Lung microvascular endothelial cell (primary cell): ENCODE measurements at regions not wholly inside any gene's neighbourhood (a gene's known extent, or its start where the extent isn't known, plus 50 kb on each side); places are given as distances from the start of the nearest gene placed in this dataset.

Experiments
- DNase-seq, 2 donors: peaks; one replicate each; pipeline versions ENCODE4 v3.0.0 to v3.0.0-alpha.2; 2010; ENCODE audit warnings: low read depth in 2 of 2

DNA sequence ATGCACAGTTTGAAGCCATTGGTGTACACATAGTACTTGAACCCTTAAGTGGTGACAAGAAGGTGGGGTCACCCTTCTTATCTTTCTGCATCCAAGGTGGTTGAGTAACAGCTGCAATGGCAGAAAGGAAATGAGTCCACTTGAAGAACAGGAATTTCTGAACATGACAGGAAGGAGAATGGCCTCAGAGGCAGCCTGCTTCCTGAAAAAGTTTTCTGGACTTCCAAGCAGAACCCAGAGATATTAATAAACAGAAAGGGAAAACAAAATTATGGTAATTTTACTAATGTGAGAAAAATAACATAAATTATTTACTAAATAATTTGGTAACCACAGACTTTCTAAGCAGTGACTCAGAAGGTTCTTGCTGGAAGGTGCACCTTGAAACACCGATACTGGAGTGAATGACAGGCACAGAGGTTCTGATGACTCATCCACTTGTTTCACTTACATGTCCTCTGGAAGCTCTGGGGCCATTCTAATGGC, 119.9 kb upstream of the HS3ST1 start:
- DNase-seq, result peak in 1 of 2 donors; percentile 72

DNA sequence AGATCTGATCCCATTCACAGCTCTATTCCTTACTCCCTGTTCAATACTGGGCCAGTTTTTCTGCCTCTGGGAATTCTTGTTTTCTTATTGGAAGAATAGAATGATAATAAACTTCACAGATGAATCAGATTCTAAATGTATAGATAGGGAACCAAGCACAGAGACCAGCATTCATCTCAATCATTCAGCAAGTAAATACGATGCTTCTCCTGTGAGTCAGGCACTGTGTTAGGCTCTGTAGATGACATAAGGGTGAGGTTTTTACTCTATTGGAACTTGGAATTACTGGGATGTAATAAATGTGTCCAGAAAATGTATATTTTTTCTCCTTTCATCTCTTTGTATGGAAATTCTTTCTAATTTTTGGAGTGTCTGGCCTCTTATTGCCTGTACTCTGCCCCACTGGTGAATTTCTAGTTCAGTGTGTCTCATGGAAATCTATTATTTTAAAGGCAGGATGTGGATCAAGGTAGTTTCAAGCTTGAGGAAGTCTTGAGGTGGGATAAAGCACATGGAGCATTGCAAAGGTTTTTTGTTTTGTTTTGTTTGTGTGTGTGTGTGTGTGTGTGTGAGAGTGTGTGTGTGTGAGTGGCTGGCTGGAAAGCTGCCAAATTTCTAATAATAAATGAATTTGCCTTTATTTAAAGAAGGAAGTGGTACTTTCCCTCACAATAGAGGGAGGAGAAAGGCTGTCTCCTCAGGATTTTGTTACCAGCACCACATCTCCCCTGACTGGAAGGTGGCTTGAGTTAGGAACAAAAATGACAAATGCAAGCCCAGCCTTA, 117.9 kb upstream of the HS3ST1 start:
- DNase-seq, result peak in 1 of 2 donors; percentile 56

DNA sequence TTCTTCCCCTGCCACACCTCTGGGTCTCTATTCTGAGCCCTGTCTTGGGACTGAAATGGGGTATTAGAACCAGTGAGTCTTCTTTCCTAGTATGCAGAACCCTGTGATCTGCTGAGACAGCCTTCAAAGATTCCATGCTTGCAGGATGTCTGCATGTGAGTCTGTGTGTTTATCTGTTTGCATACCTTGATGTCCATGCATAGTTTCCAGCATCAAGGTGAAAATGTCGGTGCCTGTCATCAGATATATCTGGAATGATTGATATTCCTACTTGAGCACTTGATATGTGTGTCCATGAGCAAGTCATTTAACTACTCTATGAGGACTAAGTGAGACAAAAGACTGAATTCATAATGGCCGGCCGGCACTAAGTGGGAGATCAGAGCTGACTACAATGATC, 117.0 kb upstream of the HS3ST1 start:
- DNase-seq, result no peak

GRCh38 chr4:11544211-11544610, 115.5 kb upstream of the HS3ST1 start:
- DNase-seq, result no peak

DNA sequence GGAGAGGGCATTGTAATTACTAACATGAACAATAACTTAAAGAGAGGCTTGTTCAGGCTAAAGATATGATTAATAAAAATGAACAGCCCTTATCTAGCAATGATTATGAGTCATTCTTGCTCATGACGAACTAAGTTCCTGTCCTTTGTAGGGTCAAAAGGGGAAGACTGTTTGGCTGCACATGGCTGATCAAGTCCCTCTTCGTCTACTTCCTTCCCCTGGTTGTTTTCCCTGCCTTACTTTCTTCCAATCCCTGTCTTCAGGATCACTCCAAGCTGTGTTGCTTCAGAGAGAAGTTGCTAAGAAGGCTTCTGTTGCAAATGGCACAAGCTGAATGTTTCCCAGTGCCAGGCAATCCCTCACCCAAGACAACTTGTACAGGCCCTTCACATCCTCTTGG, 115.0 kb upstream of the HS3ST1 start:
- peak; percentile 45 to 94 for DNase-seq

DNA sequence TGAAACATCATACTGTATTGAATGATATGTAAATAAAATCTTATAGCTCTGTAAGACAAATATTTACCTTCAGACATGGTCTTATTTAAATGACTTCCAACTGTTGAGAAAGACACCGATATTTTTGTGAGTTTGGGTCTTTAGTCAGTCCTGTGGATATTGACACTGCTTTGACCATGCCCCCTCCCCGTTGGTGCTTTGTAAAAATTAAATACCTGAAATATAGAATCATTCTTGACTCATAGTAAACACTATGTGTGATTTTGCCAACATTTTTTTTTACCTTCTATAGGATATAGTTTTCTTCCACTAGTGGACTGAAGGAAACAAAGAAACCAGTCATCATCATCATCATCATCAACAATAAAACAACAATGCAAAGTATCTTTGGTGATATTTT, 114.3 kb upstream of the HS3ST1 start:
- no peak for DNase-seq

DNA sequence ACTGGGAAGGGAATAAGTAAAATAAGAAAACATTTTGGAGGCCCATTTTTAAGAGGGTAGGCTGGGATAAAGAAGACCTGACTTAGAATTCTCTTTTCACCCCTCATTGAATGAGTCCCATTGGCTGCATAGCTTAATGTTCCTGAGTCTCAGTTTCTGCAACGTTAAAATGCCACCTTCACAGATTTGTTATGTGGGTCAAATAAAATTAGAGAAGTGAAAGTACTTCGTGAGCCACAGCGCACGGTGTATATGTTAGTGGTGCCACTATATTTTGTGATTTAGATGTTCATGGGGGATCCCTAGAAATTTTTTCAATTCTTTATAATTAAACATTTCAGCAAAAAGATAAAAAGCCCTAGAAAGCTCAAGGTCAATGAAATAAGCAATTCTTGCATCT, 109.2 kb upstream of the HS3ST1 start:
- no peak for DNase-seq

DNA sequence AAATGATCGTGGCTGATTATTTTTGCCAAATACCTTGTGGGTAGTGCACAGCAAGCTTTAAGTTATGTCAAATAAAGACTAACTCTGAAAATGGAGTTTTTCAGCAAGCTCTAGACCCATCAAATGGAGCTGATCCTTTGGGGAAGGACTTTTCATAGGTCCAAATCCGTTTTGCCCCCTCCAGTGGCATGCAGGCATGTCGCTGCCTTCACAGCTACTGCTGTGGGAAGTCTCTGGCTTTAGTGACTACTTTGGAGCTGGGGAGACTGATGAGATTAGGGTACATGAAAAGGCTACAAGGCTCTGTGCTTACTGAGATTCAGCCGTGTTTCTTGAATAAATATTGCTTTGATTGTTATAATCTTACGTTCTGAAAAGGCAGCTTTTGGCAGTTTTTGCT, 106.6 kb upstream of the HS3ST1 start:
- no peak for DNase-seq

DNA sequence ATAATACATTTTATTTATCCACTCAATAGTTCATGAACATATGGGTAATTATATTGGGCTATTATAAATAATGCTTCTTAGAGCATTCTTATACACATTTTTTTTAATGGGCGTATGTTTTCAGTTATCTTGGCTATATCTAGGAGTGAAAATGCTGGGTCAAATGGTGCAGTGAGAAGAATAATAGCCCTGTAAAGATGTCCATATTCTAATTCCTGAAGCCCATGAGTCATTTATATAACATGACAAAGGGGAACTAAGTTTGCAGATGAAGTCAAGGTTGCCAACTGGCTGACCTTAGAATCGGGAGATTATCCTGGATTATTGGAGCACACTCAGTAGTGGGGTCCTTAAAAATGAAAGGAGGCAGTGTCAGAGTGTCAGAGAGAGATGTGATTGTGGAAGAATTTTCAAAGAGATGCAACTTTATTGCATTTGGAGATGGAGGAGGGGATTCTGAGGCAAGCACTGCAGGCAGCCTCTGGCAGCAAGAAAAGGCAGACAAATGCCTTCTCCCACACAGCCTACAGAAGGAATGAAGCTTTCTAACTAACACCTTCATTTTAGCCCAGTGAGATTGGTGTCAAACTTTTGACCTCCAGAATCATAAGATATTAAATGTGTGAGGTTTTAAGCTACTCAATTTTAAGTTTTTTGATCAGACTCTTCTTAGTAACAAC, 106.1 kb upstream of the HS3ST1 start:
- DNase-seq, result no peak

DNA sequence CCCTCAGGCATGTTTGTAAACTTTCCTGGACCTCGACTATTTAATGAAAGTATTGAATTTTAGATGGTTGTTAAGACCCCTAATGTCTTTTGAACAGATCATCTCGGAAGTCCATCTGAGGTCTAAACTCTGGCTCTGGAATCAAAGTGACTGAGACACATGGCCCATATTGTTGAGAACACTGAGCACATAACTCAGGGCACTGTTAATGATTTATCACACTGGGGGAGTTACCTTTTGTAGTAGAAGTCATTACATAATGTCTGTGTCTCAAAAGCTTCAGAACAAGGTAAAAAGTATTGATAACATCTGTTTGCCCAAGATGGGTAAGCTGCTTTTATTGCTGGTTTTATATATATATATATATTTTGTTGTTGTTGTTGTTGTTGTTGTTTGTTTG, 103.4 kb upstream of the HS3ST1 start:
- no peak for DNase-seq

- DNase-seq, result peak; percentile 46 to 92
Measured at GRCh38 chr4:11529625-11530201, 101.0 kb upstream of the HS3ST1 start.

DNA sequence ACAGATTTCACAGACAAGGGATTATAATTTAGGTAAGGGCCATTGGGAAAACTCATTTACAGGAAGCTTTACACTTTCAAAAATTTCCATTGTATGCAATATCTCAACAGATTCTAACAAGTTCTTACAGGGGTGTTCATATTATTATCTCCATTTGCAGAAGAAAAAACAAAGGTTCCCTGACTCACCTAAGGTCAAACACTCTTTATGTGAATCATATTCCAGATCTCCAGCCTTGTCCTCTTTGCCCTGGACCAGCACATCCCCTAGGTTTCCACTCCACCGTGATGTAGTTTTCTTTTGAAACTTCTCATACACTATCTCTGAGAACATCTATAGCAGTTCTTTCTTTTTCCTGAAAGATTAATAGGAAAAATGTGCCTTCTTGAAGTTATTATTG, 96.4 kb upstream of the HS3ST1 start:
- peak in 1 of 2 donors; percentile 44 for DNase-seq

- DNase-seq, result no peak
Measured at GRCh38 chr4:11518754-11519153, 90.1 kb upstream of the HS3ST1 start.

- DNase-seq, result peak; percentile 13 to 62
Measured at GRCh38 chr4:11514779-11515419, 86.2 kb upstream of the HS3ST1 start.

DNA sequence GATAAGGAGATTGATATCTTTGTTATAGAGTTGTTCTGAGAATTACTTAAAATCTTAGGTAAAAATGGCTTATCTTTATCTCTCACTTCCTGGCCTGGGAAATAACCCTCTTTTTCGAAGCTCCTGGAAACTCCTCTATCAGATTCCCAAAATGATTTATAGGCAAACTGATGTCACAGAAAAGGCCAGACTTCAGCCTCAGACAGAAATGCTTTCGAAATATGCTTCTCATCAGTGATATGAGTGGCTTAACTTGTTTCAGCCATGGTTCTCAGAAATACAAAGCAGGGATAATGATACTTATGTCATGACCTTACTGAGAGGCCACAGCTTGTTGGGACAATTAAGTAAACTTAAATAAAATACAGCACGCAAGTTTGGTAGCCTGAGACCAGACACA, 85.3 kb upstream of the HS3ST1 start:
- no peak for DNase-seq

- DNase-seq, result no peak
Measured at GRCh38 chr4:11512871-11513270, 84.2 kb upstream of the HS3ST1 start.

DNA sequence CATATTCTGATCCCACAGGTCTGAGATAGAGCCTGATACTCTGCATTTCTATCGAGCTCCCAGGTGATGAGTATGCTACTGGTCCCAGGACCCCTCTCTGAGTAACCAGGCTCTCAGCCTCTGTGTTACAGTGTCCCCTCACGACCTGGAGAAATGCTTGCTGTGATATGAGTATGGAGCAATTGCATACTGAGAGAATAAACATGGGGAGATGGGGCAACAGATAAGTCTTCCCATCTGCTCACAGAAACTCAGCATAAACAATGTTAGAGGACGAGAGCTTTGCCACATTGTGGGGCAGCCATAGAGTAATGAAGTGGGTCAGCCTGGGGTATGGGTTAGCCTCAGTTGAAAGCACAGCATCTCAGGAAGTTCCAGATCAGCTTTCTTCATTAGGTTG, 82.6 kb upstream of the HS3ST1 start:
- no peak for DNase-seq

GRCh38 chr4:11507920-11508319, 79.2 kb upstream of the HS3ST1 start:
- DNase-seq, result peak; percentile 36 to 92

DNA sequence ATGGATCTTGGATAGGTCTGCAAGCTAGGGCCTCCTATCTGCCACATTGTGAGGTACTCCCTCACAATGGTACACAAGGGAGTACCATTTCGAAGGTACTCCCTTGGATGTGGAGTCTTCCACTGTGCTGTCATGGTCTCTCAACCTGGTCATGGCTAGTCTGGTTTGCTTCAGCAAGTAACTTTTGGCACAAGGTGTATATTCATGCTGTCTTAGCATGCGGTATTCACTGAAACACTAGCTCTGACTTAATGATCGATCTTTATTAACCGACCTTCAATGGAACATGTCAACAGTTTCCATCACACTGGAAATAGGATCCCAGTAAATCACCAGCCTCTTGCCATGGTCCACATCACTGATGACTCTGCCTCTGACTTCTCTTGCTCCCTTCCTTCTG, 77.5 kb upstream of the HS3ST1 start:
- DNase-seq, result no peak

GRCh38 chr4:11505221-11505971, 76.7 kb upstream of the HS3ST1 start:
- peak; percentile 86 to 96 for DNase-seq

DNA sequence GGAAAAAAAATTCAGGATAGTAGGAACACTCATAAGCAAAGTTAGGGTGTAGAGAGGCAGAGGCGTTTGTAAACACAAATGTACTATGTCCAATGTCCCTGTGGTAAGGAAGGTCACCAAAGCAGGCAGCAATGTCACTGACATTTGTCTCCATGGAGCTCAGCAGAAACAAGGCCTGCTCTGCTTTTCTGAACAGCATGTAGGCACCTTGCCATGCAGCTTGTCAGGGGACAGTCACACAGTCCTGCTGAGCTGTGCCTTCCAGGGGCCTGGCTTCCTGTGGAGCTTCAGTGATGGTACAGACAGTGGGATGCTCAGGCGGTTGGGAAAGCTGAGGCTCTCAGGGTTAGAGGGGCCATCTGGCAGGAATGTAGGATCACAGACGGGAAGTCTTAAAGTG, 74.5 kb upstream of the HS3ST1 start:
- peak in 1 of 2 donors; percentile 72 for DNase-seq
